GM19239 (cell line): ENCODE measurements at regions not wholly inside any gene's neighbourhood (a gene's known extent, or its start where the extent isn't known, plus 50 kb on each side); places are given as distances from the start of the nearest gene placed in this dataset.
"Not testable (repeated sequence)": the region's sequence is repeated elsewhere in the genome, so short reads cannot be mapped to it uniquely, and the experiment has no call there.

Source experiments
- DNase-seq: peaks from one replicate; pipeline ENCODE4 v3.0.0; 2011; ENCODE audit warnings: low spot score; ENCODE audit not compliant: insufficient read length
- FAIRE-seq: peaks from 2 replicates; lab custom pipeline; 2011; peaks lifted over from hg19 to GRCh38; lab: Jason Lieb, UNC

GRCh38 chr18:55743736-55744135, 155.7 kb upstream of the TCF4 start:
- DNase-seq (no peak), FAIRE-seq (no peak)

GRCh38 chr18:55743133-55743532, 155.1 kb upstream of the TCF4 start:
- no peak for DNase-seq
- FAIRE-seq = no peak

- no peak for DNase-seq
- FAIRE-seq = no peak
Measured at GRCh38 chr18:55739488-55739887, 151.5 kb upstream of the TCF4 start.

DNA sequence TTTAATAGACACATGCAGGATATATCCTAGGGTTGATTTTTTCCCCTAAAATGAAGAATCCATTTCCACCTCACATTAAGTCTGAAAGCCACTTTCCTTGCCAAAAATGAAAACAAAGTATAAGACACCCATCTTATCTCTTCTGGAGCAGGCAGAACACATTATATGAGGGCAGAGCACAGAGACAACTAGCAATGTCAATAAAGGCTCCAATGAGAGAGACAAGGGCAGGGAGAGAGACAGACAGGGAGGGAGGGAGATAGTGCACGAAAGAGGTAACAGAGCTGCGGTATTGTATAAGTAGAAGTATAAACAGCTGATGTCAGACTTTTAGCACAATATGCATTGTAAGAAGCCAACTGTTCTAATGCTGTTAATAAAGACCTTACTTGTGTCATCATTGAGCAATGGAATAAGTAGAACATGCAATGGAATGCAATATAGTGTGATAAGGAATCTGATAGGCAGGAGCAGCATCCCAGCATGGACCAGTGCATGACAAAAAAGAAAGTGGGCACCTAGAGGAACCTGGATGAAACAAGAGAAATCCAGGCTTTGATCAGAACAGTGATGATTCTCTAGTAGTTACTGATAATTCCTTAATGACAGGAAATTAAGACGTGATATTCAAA, 150.6 kb upstream of the TCF4 start:
- DNase-seq (no peak), FAIRE-seq (no peak)

GRCh38 chr18:55737781-55738468, 149.9 kb upstream of the TCF4 start:
- DNase-seq (no peak), FAIRE-seq (no peak)

DNA sequence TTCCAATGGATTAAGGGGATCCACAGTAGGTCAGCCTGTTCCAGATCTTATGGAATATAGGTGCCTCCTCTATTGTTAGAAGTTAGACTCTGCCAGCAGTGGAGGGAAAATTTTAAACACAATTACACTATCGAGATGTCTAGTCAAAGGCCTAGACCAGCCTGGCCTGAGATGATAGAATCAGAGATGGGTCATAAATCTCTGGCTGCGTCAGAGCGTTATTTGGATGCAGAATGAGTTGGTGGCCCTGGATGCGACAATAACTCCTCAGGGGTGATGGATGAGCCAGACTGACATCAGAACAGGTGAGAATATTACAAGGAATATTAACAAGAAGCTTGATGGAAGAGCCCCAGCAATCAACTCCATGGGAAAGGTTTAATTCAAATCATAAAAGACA, 149.3 kb upstream of the TCF4 start:
- no peak for DNase-seq
- no peak for FAIRE-seq

DNA sequence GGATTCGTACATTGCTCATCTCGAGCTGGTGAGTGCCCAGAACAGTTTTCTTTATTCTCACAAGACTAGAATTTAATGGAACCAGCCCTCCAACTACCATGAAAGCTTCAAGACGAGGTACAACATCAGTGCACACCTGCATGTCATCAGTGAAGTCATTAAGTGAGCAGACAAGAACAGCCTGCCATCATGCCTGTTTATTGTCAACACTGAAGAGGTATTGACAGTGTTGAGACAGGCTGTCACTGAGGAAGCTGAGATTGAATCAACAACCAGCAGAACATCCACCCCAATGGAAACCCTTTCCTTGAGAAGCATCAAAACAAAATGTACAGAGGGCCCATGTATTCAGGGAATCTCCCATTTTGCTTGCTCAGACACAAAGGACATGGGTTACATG, 148.0 kb upstream of the TCF4 start:
- DNase-seq (no peak), FAIRE-seq (no peak)

DNA sequence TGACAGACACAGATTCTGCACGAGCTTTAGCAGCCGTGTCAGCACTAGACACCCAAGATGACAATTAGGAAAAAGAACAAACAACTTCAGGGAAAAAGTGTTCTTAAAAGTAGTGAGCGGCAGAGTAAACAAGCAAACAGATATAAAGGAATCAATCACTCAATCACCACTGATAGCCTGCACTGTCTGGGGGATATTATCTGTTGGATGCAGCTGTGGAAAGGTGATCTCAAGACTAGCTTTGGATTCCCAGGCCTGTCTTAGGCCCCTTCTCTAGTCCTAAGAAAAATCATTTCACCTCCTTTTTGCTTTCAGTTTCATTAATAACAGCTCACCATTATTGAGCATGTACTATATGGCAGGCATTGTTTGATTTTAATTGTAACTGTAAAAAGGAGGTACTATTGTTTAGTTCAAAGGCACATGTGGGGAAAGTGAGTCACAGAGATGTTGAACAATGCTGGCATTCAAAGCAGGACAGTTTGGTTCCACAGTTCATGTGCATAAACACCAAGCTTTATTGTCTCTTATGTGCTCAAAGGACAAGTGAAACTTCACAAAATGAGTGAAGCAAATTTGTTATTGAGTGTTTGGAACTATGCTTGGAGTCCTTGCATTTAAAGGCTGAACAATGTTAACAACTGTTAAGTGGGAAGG, 147.3 kb upstream of the TCF4 start:
- no peak for FAIRE-seq
- DNase-seq = no peak

GRCh38 chr18:55732227-55733106, 144.5 kb upstream of the TCF4 start:
- no peak for DNase-seq
- no peak for FAIRE-seq

GRCh38 chr18:55731594-55732042, 143.6 kb upstream of the TCF4 start:
- FAIRE-seq (no peak), DNase-seq (no peak)

DNA sequence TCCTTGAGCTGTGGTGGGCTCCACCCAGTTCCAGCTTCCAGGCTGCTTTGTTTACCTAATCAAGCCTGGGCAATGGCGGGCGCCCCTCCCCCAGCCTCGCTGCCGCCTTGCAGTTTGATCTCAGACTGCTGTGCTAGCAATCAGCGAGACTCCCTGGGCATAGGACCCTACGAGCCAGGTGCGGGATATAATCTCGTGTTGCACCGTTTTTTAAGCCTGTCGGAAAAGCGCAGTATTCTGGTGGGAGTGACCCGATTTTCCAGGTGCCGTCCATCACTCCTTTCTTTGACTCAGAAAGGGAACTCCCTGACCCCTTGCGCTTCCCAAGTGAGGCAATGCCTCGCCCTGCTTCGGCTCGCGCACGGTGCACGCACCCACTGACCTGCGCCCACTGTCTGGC, 133.0 kb upstream of the TCF4 start:
- DNase-seq, FAIRE-seq: not testable (repeated sequence)

- FAIRE-seq = no peak
Measured at GRCh38 chr18:55713707-55714106, 125.7 kb upstream of the TCF4 start.

GRCh38 chr18:55706898-55707297, 118.9 kb upstream of the TCF4 start:
- FAIRE-seq (no peak), DNase-seq (no peak)

More at GRCh38 chr18:55713707-55714106, 125.7 kb upstream of the TCF4 start:
- DNase-seq = no peak

DNA sequence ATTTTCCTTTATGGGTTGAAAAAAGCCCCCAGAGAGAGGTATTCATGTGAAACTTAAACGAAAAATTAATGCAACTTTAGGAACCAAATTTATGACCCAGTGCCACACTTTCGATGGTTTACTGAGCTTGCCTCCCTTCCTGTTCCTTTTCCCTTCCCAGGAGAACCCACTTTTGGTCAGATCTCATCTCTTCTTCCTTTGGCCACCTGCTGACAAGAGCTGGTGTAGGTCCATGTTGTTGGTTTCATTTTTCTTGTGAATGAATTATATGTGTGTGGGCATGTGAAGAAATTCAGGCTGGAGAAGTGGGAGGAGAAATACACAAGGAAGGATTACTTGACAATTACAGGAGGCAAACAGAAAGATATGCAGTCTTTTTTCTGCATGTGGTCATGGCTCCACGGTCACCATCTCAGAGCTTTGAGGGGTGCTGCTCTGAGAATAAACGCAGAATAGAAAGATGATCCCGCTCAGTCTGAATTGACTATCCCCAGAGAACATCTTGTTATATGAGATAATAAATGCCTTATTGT, 111.3 kb upstream of the TCF4 start:
- FAIRE-seq (no peak), DNase-seq (no peak)

GRCh38 chr18:55696811-55697210, 108.8 kb upstream of the TCF4 start:
- FAIRE-seq (no peak), DNase-seq (no peak)

- DNase-seq = no peak
Measured at GRCh38 chr18:55695091-55695490, 107.1 kb upstream of the TCF4 start.

GRCh38 chr18:55694291-55694690, 106.3 kb upstream of the TCF4 start:
- DNase-seq = no peak
- FAIRE-seq = no peak

More at GRCh38 chr18:55695091-55695490, 107.1 kb upstream of the TCF4 start:
- no peak for FAIRE-seq

- FAIRE-seq (no peak), DNase-seq (no peak)
Measured at GRCh38 chr18:55688030-55688429, 100.0 kb upstream of the TCF4 start.

- no peak for FAIRE-seq
- DNase-seq = no peak
Measured at GRCh38 chr18:55687106-55687505, 99.1 kb upstream of the TCF4 start.

- no peak for FAIRE-seq
Measured at GRCh38 chr18:55685638-55686037, 97.6 kb upstream of the TCF4 start.

More at GRCh38 chr18:55685638-55686037, 97.6 kb upstream of the TCF4 start:
- no peak for DNase-seq
